ENCODE measurements at regions not wholly inside any gene's neighbourhood (a gene's known extent, or its start where the extent isn't known, plus 50 kb on each side); places are given as distances from the start of the nearest gene placed in this dataset.

GRCh38 chr18:7437870-7438269 is 129.2 kb upstream of the PTPRM start:
- H3K4me3 ChIP-seq (replicated peaks in 1 of 3; ENCODE audit: insufficient read depth in 1 of 3, low read depth in 1 of 3, low read length in 3 of 3): no peak overlapping the region
- intact Hi-C loops (cut with micrococcal nuclease) (no loop called here), dilution Hi-C loops (cut with MboI; ENCODE audit: extremely low pct_ligation_motif_present, low sequenced_read_pairs) (no loop called here)
- H3K79me2 ChIP-seq (ENCODE audit: control insufficient read depth, insufficient read depth, low read length): no peaks in the 10 kb centered on the region
- no peak for DNase-seq (ENCODE audit: low read depth, low spot score)
- no peak overlapping the region for H3K9ac ChIP-seq (replicated peaks; ENCODE audit: extremely low read depth, insufficient read depth, low read length)
- no peaks in the 10 kb centered on the region for H3K9me3 ChIP-seq (replicated peaks; ENCODE audit: control insufficient read depth, insufficient read depth, low read length)
- ChIA-PET CTCF (interaction anchor here (1.4 to 1.5 kb wide), 2 partner anchors 9 to 14 kb away, joined by 4 to 6 read pairs; no protein-coding TSS in a partner anchor), POLR2A (no interaction called here)
- H3K4me1 ChIP-seq (ENCODE audit: control insufficient read depth, extremely low read depth, insufficient read depth, low read length): no peaks in the 10 kb centered on the region
- H4K20me1 ChIP-seq (replicated peaks; ENCODE audit: control insufficient read depth, extremely low read depth, insufficient read depth, low read length): no peaks in the 10 kb centered on the region
- H3K4me2 ChIP-seq (ENCODE audit: insufficient read depth, low read length): no peak overlapping the region
- no peak overlapping the region for H3K27ac ChIP-seq (ENCODE audit: insufficient read depth, low read depth, low read length)
- no TSS peak for BruUV-seq (replicated peaks)
- peaks cover 0 to 2% of the 10 kb centered on the region in 2 experiments for H3K27me3 ChIP-seq (ENCODE audit: control insufficient read depth in 2 of 2, insufficient read depth in 2 of 2, low read length in 2 of 2)
- H3K36me3 ChIP-seq (ENCODE audit: control insufficient read depth in 2 of 2, extremely low read depth in 1 of 2, insufficient read depth in 2 of 2, low read length in 2 of 2): no peaks in the 10 kb centered on the region
- no peak overlapping the region for H2AFZ ChIP-seq (ENCODE audit: low read depth, low read length)
- no peak for TF ChIP-seq JUN (IDR thresholded peaks at IDR 0.05; ENCODE audit: borderline replicate concordance, insufficient read depth, insufficient read length, low read depth)
- no peak for TF ChIP-seq MYC (IDR thresholded peaks at IDR 0.05; ENCODE audit: low read depth, low read length)
- TF ChIP-seq, protein P1, sequence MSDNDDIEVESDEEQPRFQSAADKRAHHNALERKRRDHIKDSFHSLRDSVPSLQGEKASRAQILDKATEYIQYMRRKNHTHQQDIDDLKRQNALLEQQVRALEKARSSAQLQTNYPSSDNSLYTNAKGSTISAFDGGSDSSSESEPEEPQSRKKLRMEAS (IDR thresholded peaks at IDR 0.05; ENCODE audit: insufficient read depth, insufficient read length): no peak
- no peak for TF ChIP-seq GATA2 (IDR thresholded peaks at IDR 0.05; ENCODE audit: insufficient read depth, insufficient read length, low read depth, low read length)
- no peak for TF ChIP-seq POLR2A (IDR thresholded peaks at IDR 0.05; ENCODE audit: low read depth, low read length)
- TF ChIP-seq POLR2AphosphoS5 (IDR thresholded peaks at IDR 0.05; ENCODE audit: insufficient read depth, low read depth, low read length): no peak
- no peak for TF ChIP-seq CTCF (IDR thresholded peaks at IDR 0.05; ENCODE audit: extremely low read depth in 1 of 2, insufficient read depth in 1 of 2, low read depth in 1 of 2, low read length in 2 of 2)
- TF ChIP-seq FOS (IDR thresholded peaks at IDR 0.05; ENCODE audit: borderline replicate concordance, insufficient read depth, low read length): no peak
- TF ChIP-seq EZH2 (IDR thresholded peaks at IDR 0.05; ENCODE audit: borderline replicate concordance, low read depth, low read length, severe bottlenecking): no peak
- no peaks in the 10 kb centered on the region for H3K9me1 ChIP-seq (replicated peaks; ENCODE audit: control insufficient read depth, extremely low read depth, insufficient read depth, low read length)
- no peak for FAIRE-seq

Data from endothelial cell of umbilical vein (primary cell).